Middle frontal gyrus (tissue), 1 donor: ENCODE measurements at regions not wholly inside any gene's neighbourhood (a gene's known extent, or its start where the extent isn't known, plus 50 kb on each side); places are given as distances from the start of the nearest gene placed in this dataset.
"Not testable (repeated sequence)": the region's sequence is repeated elsewhere in the genome, so short reads cannot be mapped to it uniquely, and the experiment has no call there.

ENCODE experiments used
- DNase-seq: peaks from one replicate; pipeline ENCODE4 v3.0.0-alpha.2; 2015; ENCODE audit warnings: low spot score; ENCODE audit errors: extremely low spot score

DNA sequence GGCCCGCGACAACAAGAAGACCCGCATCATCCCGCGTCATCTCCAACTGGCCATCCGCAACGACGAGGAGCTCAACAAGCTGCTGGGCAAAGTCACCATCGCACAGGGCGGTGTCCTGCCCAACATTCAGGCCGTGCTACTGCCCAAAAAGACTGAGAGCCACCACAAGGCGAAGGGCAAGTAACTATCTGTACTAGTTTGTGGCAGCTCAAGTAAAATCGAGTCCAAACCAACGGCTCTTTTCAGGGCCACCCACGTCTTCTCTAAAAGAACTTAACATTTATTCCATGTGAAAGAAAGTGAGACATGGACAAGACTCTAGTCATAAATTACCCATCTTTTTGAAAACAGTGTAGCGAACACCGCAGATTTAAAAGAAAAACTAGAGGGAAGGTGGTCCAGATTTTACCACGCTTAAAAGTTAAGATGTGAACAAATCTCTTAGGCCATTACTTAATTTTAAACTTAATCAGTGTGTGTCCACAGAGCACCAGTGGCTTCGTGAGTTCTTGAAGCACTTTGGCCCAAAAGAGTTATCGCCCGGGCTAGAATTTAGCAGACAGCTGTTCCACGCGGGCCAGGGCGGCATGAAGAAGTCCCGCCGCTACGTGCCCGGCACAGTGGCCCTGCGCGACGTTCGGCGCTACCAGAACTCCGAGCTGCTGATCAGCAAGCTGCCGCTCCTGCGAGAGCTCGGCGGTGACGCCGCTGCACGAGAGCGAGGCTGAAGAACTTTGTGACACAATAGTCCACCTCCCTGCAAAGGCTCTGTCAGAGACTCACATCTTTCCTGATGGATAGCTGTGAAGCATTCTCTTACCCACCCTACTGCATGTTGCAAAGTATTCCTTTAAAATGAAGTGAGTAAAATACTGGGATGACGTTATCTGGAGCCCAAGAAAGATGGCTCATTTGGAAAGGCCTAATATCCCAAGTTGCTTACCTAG is 113.9 kb upstream of the PRSS16 start:
- no peak for DNase-seq

DNA sequence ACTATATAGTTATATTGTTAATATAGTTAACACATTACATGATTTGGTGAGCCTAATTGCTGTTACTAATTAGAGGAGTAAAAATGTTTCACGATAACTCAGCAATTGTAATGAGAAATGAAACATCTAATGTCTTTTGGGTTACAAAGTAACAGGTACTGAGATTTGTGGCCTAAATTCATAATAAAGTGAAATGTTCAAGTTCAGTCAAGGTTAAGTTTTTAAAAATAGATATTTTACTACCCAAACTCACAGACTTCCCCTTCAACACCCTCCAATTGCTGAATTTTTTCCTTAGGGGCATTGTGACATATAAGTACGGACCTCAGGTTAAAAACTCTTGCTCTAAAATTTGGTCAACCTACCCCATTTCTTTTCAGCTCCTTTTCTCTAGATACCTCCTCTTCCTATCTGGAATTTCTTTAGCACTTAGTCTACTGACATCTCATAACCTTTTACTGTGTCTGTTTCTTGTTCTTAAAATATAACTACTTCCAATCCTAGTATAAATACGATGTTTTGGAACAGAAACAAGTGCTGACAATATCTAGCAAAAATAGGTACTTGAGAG is 112.3 kb upstream of the PRSS16 start:
- DNase-seq = no peak

DNA sequence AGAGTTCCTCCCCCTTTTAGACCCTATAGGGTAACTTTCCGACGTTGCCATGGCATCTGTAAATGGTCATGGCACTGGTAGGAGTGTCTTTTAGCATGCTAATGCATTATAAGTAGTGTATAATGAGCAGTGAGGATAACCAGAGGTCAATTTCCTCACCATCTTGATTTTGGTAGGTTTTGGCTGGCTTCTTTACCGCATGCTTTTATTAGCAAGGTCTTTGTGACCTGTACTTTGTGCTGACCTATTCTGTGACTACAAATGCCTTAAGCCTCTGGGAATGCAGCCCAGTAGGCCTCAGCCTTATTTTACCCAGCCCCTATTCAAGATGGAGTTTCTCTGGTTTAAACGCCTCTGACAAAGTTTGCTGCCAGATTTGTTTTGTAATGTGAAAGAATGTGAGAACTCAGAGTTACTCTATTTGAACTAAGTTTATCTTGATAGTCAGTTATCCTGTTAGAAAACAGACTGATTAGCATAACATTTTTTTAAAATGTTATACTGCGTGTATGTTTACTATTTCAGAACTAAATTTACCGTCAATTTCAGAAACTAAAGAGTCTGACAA is 111.3 kb upstream of the PRSS16 start:
- no peak for DNase-seq

DNA sequence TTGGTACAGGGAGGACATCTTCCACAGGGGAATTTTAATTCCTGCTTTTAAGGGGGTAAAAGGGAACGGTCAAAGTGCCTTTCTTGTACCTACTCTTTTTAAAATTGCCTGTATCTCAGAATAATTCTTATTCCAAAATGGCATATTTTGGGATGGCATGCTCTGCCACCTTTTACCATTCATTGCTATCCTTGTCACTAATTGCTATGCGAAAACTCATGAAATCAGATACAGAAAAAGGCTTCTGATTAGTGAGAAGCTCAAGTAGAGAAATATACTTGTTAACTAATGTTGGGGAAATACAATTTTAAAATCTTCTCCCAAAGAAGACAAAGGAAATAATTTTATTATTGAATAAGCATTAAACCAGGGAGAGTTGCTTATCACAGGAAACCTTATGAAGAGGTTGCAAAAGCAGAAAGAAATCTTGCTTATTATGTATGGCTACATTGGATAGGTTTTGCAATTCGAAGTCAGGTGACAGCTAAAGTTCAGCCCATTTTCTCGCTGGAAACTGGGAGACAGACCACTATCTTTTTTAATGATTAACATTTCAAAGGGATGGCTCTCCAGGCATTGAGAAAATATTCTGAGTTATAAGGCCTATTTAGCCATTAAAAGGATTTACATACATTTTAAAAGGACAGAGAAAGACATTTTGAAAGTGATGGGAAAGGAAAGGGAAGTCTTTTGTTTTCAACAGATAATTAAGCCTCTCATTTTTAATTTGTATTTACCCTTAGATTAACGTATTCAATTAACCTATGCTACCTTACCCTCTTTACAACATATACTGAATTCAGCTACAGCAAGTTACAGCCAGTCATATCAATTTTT is 110.3 kb upstream of the PRSS16 start:
- DNase-seq = no peak

DNA sequence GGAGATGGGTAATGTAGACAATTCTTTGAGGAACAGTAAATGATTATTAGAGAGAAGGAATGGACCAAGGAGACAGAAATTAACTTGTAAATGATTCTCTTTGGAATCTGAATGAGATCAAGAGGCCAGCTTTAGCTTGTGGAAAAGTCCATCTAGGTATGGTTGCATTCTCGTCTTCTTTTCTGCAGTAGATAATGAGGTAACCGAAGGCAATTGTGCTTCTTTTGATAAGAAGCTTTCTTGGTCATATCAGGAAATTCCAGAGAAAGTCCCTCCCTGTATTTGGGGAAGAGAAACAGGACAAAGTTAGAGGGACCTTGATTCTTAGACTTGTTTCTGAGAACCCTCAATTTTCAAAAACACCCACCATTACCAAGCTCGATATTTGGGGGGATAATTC is 109.1 kb upstream of the PRSS16 start:
- no peak for DNase-seq

DNA sequence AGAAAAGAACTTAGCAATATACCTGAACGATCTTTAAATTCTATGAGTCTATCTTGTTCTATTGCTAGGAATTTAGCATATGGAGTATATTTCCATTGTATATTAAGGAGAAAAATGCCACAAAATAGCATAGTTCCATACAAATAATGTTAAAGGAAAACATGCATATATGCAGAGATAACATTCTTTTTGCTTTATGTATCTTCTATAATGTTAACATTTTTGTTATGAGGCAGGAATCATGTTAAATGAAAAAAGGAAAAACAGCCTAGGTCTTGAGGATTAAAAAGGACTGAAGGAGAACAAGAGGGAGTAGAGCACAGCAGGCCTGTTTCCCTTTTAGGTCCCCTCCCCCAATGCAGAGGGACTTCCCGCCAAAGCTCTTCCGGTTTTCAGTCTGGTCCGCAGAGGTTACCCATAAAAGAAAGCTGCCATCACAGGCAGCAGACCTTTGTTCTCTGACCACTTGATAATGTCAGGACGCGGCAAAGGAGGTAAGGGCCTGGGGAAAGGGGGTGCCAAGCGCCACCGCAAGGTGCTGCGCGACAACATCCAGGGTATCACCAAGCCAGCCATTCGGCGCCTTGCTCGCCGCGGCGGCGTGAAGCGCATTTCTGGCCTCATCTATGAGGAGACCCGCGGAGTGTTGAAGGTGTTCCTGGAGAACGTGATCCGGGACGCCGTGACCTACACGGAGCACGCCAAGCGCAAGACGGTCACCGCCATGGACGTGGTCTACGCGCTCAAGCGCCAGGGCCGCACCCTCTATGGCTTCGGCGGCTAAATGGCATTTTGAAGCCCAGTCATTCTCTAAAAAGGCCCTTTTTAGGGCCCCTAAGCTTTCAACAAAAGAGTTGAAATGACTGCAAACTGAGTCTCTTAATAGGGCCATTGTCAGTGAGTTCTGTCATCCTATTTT is 108.4 kb upstream of the PRSS16 start:
- no peak for DNase-seq

DNA sequence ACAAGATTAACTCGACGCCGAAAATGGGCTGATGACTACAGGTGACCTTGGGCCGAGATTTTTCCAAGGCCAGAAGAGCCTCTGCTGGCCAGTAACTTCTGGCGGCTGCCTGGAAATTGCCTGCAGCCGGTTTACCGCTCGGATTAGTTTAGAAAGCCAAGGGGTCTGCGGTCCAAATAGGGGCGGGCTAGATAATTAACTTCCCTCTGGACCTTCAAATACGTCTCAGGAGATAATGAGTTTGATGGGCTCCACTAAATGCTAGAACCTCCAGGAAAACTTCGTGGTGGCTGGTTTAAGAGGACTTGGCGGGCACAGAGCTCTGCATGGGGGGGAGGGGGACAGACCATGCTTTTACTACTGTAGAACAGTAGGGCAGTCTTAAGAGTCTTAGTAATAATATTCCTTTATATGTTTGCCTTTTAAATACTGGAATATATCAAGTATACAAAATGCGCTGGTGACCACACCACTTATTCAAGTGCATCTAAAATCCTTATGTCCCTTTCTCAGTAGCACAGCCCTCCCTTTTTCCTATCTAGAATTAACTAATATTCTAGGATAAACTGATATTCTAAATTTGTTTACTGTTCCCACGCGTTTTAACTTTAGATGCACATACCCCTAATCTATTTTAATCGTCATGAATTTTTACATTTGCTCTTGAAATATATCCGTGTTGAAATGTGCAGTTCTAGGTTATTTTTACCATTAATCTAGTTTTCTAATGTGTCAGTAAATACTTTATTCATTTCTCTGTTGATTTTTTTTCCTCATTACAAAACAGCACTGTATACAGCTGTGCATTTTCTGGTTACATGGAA is 107.5 kb upstream of the PRSS16 start:
- DNase-seq = no peak

DNA sequence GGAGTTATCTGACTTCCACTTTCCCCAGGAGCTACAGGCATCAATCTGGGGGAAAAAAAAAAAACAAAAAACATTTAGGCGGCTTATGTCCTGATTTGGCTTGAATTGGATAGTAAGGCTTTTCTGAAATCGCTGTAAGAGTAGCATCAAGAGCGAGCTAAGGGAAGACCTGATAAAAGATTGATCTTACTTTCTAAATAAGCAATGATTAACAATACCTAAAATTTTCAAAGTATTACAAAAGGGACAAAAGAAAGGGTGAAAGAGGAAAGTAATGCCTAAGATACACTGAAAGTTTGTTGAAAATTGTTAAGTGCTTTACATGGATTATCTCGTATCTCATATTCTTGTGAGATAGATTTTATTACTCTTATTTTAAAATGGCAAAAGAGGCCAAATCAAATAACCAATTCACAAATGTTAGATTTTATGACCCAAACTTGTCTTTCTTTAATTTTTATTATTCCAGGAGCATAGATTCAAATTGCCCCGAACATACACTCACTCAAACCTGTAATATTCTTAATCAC is 106.4 kb upstream of the PRSS16 start:
- DNase-seq = no peak

DNA sequence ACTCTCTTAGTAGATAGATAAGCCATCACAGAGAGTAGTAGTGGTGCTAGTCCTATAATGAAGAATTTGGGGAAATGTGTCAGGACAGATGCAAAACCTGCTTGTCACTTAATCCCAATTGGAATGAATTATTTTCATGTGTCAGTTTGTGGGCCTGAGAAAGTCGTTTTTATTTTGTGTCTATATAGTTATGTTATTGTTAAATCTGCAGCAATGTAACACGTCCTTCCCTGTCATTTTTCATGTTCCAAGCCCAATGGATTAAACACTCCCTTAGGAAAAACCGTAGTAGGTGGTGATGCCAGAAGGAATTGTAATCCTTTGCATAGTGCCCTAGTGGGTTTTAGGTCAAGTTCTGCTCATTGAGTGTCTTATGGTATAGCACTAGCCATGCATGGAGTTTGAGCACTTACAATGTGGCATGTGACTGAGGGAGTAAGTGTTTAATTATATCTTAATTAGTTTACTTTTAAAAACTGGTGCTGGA is 105.9 kb upstream of the PRSS16 start:
- DNase-seq = no peak

DNA sequence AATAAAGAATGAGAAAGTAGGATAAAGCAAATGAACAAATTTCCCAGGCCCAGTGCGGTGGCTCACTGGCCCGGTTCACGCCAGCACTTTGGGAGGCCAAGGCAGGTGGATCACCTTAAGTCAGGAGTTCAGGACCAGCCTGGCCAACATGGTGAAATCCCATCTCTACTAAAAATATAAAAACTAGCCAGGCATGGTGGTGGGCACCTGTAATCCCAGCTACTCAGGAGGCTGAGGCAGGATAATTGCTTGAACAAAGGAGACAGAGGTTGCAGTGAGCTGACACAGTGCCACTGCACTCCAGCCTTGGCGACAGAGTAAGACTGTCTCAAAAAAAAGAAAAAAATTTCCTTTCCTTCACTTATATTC is 104.5 kb upstream of the PRSS16 start:
- not testable (repeated sequence) for DNase-seq

DNA sequence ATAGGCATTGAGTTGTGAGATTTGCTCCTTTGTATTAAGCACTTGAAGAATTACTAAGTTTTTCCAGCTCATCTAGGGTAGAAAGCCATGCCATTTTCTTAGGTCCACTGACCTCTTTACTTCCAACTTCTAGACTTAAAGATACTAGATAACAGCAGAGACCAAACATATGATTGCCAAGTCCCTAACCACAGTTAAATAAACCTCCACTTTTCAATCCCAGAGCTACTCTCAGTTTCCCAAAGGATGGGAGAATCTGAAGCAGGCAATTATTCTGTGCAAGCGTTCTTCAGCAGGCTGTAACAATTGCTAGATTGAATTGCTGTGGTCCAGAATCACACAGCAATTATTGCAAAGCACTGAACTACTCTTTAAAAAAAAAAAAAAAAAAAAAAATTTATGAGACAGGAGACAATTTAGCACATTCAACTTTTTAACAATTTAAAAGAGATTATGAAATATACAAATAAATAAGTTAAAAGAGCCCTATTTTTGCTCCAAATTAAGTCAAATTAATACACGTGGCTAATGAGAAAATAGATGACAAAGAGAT is 104.0 kb upstream of the PRSS16 start:
- no peak for DNase-seq

DNA sequence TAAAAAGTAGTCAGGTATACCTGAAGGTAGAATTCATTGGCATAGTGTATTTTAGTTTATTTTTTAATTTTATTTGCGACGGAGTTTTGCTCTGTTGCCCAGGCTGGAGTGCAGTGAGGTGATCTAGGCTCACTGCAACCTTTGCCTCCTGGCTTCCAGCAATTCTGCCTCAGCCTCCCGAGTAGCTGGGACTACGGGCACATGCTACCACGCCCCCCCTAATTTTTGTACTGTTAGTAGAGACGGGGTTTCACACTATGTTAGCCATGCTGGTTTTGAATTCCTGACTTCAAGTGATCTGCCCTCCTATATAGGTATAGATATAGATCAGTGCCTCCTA is 102.8 kb upstream of the PRSS16 start:
- no peak for DNase-seq

DNA sequence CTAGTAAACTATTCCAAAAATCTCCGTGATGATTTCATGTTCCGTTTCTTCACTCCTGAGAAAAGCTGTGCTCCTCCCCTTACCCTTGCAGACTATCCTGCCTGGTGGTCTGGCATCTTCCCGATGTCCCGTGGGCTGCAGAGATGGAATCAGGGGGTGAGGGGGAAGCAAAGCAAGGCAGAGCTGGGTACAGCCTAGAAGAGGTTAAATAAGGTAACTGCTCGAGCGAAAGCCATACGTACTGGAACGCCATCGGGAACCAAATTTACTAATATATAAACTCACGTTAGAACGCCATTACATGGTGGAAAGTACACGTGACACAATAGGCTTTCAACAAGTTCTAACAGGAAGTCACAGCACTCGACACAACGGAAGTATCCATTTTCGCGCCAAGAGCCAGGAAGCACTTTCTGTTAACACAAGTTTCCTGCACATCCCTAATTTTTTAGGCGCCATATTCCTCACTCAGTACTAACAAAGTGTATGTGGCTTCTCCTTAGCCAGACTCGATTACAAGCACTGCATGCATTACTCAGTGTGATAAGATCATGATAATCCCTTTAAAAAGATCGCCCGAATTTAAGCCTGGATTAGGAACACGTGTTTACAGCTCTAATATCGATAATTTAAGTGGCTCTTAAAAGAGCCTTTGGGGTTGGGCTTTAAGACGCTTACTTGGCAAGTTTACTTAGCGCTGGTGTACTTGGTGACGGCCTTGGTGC is 101.6 kb upstream of the PRSS16 start:
- peak; percentile 53 for DNase-seq

DNA sequence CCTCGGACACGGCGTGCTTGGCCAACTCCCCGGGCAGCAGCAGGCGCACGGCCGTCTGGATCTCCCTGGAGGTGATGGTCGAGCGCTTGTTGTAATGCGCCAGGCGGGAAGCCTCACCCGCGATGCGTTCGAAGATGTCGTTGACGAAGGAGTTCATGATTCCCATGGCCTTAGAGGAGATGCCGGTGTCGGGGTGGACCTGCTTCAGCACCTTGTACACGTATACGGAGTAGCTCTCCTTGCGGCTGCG is 101.1 kb upstream of the PRSS16 start:
- DNase-seq = not testable (repeated sequence)

DNA sequence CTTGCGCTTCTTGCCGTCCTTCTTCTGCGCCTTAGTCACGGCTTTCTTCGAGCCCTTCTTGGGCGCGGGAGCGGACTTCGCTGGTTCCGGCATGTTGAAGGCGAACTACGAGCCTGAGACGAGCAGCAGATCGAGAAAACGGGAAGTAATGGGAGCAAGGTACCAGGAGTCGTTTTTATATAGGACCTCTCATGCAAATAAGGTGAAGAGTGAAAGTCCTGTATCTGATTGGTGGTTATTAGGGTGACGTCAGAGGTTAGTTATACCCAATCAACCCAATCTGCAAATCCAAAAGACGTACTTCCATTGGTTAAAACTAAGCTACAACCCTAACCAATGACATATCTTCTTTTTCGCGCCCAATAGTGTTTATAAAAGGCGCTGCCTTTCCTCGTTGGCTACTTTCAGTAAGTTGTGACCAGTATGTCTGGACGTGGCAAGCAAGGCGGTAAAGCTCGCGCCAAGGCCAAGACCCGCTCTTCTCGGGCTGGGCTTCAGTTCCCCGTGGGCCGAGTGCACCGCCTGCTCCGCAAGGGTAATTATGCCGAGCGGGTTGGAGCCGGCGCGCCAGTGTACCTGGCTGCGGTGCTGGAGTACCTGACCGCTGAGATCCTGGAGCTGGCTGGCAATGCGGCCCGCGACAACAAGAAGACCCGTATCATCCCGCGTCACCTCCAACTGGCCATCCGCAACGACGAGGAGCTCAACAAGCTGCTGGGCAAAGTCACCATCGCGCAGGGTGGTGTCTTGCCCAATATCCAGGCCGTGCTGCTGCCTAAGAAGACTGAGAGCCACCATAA is 100.6 kb upstream of the PRSS16 start:
- DNase-seq = peak; percentile 86

DNA sequence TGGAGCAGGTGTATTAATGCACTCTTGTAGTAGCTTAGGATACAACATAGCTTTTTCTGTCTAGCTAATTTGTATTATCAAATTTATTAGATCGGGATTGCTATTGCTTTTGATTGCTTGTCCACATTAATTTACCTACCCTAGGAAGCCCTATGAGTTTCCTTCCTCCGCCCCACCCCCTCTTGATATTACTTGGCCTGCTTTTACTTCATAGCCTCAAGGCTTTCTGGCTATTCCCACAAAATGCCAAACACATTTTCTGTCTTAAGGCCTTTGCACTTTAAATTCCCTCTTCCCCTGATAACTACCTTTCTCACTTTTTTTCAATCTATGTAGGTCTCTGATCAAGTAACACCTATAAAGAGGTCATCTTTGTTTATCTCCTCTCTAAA is 99.1 kb upstream of the PRSS16 start:
- no peak for DNase-seq

DNA sequence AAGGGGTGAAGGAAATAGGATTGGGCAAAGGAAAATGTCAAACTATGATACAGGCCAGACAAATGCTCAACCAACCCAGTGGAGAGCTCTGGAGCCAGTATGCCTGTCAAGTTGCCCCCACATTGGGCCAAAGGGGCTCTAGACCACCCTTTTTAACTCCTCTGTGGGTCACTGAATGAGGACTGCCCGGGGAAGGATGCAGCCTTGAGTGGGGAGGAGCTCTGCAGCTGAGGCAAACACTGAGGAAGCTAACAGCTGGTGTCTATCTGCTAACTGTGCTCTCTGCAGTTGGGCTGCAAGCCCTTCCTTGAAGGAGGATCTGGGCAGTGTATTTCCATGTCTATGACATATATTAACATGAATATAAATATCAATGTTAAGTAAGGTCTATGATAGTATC is 98.4 kb upstream of the PRSS16 start:
- DNase-seq = no peak

DNA sequence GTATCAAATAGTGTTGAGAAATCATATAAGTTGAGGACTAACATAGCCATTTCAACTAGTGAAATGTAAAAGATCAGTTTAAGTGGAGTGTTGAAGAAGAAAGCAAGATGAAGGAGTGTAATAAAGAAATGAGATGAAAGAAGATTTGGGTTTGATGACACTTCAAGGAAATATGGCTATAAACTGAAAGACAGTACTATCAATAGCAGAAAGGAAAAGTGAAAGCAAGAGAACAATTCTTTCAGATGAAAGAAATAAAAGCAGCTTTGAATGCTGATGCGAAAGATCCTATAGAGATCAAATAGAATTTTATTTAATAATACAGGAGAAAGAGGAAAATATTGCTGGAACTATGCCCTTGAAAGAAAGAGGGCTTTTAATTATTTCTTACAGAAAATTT is 92.8 kb upstream of the PRSS16 start:
- DNase-seq = no peak
